Endothelial cell of umbilical vein (primary cell): ENCODE measurements at regions not wholly inside any gene's neighbourhood (a gene's known extent, or its start where the extent isn't known, plus 50 kb on each side); places are given as distances from the start of the nearest gene placed in this dataset.

Experiments
- EZH2 ChIP-seq: IDR thresholded peaks from 2 replicates; pipeline ENCODE4 v1.6.1; 2012; ENCODE audit warnings: borderline replicate concordance, low read depth, mild to moderate bottlenecking, moderate library complexity, low read length, inconsistent platforms; ENCODE audit not compliant: severe bottlenecking
- FOS ChIP-seq: IDR thresholded peaks from 2 replicates; pipeline ENCODE4 v1.6.1; 2011; ENCODE audit warnings: mild to moderate bottlenecking, low read length, moderate library complexity, borderline replicate concordance; ENCODE audit not compliant: insufficient read depth
- GATA2 ChIP-seq: IDR thresholded peaks from 2 replicates; pipeline ENCODE4 v1.7.0; 2011; ENCODE audit warnings: low read depth, mild to moderate bottlenecking, moderate library complexity, mixed read lengths, low read length; ENCODE audit not compliant: insufficient read length, insufficient read depth
- JUN ChIP-seq: IDR thresholded peaks from 2 replicates; pipeline ENCODE4 v1.6.1; 2011; ENCODE audit warnings: borderline replicate concordance, low read depth; ENCODE audit not compliant: insufficient read length, insufficient read depth
- MYC ChIP-seq: IDR thresholded peaks from one replicate; pipeline ENCODE4 v1.6.1; 2011; ENCODE audit warnings: mild to moderate bottlenecking, low read depth, low read length
- POLR2A ChIP-seq: IDR thresholded peaks from 2 replicates; pipeline ENCODE4 v1.6.1; 2012; ENCODE audit warnings: low read depth, mild to moderate bottlenecking, control low read depth, low read length
- POLR2AphosphoS5 ChIP-seq: IDR thresholded peaks from 2 replicates; pipeline ENCODE4 v1.6.1; 2012; ENCODE audit warnings: low read depth, mild to moderate bottlenecking, control low read depth, low read length, moderate library complexity; ENCODE audit not compliant: insufficient read depth
- TF ChIP-seq, protein P1 (sequence below), 2 donors: IDR thresholded peaks; 1 replicate in 1 of 2; 2 replicates in 1 of 2; pipeline ENCODE4 v1.5.1; 2011; ENCODE audit warnings: low read length in 2 of 2, mild to moderate bottlenecking in 2 of 2, moderate library complexity in 2 of 2, control low read depth in 1 of 2, inconsistent platforms in 1 of 2, low read depth in 1 of 2; ENCODE audit not compliant: insufficient read depth in 1 of 2; ENCODE audit errors: extremely low read depth in 1 of 2

DNA sequence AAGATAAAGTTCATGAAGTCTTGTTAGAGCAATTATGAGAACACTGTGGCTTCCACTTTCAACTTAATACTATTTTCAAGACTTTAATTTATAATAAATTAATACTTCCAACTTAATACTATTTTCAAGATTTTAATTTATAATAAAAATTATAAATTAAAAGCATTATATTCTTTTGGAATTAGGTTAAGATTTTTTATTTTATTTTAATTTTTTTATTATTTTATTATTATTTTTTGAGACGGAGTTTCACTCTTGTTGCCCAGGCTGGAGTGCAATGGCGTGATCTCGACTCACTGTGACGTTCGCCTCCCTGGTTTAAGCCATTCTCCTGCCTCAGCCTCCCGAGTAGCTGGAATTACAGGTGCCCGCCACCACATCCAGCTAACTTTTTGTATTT, 126.0 kb upstream of the GUCY1A1 start:
- TF ChIP-seq, protein P1, sequence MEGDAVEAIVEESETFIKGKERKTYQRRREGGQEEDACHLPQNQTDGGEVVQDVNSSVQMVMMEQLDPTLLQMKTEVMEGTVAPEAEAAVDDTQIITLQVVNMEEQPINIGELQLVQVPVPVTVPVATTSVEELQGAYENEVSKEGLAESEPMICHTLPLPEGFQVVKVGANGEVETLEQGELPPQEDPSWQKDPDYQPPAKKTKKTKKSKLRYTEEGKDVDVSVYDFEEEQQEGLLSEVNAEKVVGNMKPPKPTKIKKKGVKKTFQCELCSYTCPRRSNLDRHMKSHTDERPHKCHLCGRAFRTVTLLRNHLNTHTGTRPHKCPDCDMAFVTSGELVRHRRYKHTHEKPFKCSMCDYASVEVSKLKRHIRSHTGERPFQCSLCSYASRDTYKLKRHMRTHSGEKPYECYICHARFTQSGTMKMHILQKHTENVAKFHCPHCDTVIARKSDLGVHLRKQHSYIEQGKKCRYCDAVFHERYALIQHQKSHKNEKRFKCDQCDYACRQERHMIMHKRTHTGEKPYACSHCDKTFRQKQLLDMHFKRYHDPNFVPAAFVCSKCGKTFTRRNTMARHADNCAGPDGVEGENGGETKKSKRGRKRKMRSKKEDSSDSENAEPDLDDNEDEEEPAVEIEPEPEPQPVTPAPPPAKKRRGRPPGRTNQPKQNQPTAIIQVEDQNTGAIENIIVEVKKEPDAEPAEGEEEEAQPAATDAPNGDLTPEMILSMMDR (IDR thresholded peaks at IDR 0.05; ENCODE audit: extremely low read depth in 1 of 2, insufficient read depth in 1 of 2, low read depth in 1 of 2, low read length in 2 of 2): no peak
- TF ChIP-seq POLR2AphosphoS5 (no peak), POLR2A (no peak), GATA2 (no peak), EZH2 (no peak), FOS (no peak), MYC (no peak), JUN (no peak)
